HL-60 (cell line): ENCODE measurements at regions not wholly inside any gene's neighbourhood (a gene's known extent, or its start where the extent isn't known, plus 50 kb on each side); places are given as distances from the start of the nearest gene placed in this dataset.

Experiments used
- DNase-seq, 2 experiments: peaks; one replicate each; pipeline ENCODE4 v3.0.0-alpha.2; 2010 to 2020; ENCODE audit warnings: low read depth in 1 of 2, low spot score in 1 of 2
- H3K27ac ChIP-seq: fragments of 250-450 bp; sonication (Bioruptor Pico); replicated peaks from 2 replicates; pipeline ENCODE4 v1.5.1; 2020; ENCODE audit warnings: mild to moderate bottlenecking, moderate library complexity
- H3K27me3 ChIP-seq: fragments of 250-450 bp; sonication (Bioruptor Pico); 2 replicates; pipeline ENCODE4 v1.5.1; 2021; ENCODE audit warnings: mild to moderate bottlenecking, moderate library complexity; ENCODE audit not compliant: insufficient read depth, poor library complexity, severe bottlenecking
- H3K4me3 ChIP-seq: replicated peaks from 2 replicates; pipeline ENCODE4 v1.5.1; 2011; ENCODE audit warnings: mild to moderate bottlenecking, control low read depth, low read length; ENCODE audit not compliant: insufficient read depth
- GABPA ChIP-seq: IDR thresholded peaks from 2 replicates; pipeline ENCODE4 v1.6.1; 2012; ENCODE audit warnings: low read depth
- POLR2AphosphoS5 ChIP-seq: IDR thresholded peaks from 2 replicates; pipeline ENCODE4 v1.6.1; 2012; ENCODE audit warnings: low read depth
- REST ChIP-seq: IDR thresholded peaks from 2 replicates; pipeline ENCODE4 v1.6.1; 2012; ENCODE audit warnings: low read depth; ENCODE audit not compliant: insufficient replicate concordance
- SPI1 ChIP-seq: IDR thresholded peaks from 2 replicates; pipeline ENCODE4 v1.6.1; 2012; ENCODE audit warnings: low read depth, mild to moderate bottlenecking, borderline replicate concordance
- TF ChIP-seq, protein P1 (sequence below): IDR thresholded peaks from one replicate; pipeline ENCODE4 v1.5.1; 2011; ENCODE audit warnings: low read length, control low read depth, inconsistent platforms; ENCODE audit not compliant: insufficient read depth

GRCh38 chr3:154718053-154718452 lies 288.1 kb upstream of the GPR149 start:
- Histone ChIP-seq H3K4me3 (no peak overlapping the region), H3K27ac (peak overlapping the region; percentile 85), H3K27me3 (no peaks in the 10 kb centered on the region)
- TF ChIP-seq REST (no peak), GABPA (no peak), POLR2AphosphoS5 (no peak; the same call in 1 of the 2 replicates), SPI1 (peak; percentile 99)
- TF ChIP-seq, protein P1, sequence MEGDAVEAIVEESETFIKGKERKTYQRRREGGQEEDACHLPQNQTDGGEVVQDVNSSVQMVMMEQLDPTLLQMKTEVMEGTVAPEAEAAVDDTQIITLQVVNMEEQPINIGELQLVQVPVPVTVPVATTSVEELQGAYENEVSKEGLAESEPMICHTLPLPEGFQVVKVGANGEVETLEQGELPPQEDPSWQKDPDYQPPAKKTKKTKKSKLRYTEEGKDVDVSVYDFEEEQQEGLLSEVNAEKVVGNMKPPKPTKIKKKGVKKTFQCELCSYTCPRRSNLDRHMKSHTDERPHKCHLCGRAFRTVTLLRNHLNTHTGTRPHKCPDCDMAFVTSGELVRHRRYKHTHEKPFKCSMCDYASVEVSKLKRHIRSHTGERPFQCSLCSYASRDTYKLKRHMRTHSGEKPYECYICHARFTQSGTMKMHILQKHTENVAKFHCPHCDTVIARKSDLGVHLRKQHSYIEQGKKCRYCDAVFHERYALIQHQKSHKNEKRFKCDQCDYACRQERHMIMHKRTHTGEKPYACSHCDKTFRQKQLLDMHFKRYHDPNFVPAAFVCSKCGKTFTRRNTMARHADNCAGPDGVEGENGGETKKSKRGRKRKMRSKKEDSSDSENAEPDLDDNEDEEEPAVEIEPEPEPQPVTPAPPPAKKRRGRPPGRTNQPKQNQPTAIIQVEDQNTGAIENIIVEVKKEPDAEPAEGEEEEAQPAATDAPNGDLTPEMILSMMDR, result no peak
- peak; percentile 61 to 90 for DNase-seq

DNA sequence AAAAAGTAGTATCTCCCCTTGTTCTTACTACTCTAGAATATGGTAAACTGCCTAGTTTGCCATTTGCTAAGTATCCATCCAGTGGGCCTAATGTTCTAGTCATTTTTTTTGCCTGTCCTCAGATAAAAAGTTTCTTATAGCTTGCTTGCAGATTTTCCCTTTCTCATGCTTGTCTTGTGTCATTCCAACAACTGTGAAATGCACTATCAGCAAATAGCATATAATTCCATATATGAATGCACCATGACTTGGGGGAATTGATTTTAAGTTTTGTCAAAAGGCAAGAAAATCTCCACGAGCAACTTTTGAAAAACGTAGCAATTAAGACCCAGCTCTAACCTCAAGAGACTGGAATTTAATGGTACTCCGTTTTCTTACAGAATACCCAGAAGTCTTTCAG lies 286.2 kb upstream of the GPR149 start:
- H3K4me3 ChIP-seq, result no peak overlapping the region
- no peak overlapping the region; the same call in 1 of the 2 replicates for H3K27ac ChIP-seq
- no peak for DNase-seq
- TF ChIP-seq SPI1 (no peak), POLR2AphosphoS5 (no peak), GABPA (no peak), REST (no peak)
- TF ChIP-seq, protein P1, result no peak
- H3K27me3 ChIP-seq, result no peaks in the 10 kb centered on the region

- DNase-seq, result no peak
- Histone ChIP-seq H3K4me3 (no peak overlapping the region), H3K27ac (no peak overlapping the region), H3K27me3 (no peaks in the 10 kb centered on the region)
- TF ChIP-seq POLR2AphosphoS5 (no peak), GABPA (no peak), REST (no peak), SPI1 (no peak)
- TF ChIP-seq, protein P1, result no peak
These were observed 278.6 kb upstream of the GPR149 start for GRCh38 chr3:154708554-154708953.
